GM12872 (cell line): ENCODE measurements at regions not wholly inside any gene's neighbourhood (a gene's known extent, or its start where the extent isn't known, plus 50 kb on each side); places are given as distances from the start of the nearest gene placed in this dataset.

ENCODE experiments used
- TF ChIP-seq, protein P1 (sequence below): IDR thresholded peaks from 3 replicates; pipeline ENCODE4 v1.5.1; 2011; ENCODE audit warnings: low read depth, mild to moderate bottlenecking, low read length, moderate library complexity; ENCODE audit not compliant: insufficient read depth

DNA sequence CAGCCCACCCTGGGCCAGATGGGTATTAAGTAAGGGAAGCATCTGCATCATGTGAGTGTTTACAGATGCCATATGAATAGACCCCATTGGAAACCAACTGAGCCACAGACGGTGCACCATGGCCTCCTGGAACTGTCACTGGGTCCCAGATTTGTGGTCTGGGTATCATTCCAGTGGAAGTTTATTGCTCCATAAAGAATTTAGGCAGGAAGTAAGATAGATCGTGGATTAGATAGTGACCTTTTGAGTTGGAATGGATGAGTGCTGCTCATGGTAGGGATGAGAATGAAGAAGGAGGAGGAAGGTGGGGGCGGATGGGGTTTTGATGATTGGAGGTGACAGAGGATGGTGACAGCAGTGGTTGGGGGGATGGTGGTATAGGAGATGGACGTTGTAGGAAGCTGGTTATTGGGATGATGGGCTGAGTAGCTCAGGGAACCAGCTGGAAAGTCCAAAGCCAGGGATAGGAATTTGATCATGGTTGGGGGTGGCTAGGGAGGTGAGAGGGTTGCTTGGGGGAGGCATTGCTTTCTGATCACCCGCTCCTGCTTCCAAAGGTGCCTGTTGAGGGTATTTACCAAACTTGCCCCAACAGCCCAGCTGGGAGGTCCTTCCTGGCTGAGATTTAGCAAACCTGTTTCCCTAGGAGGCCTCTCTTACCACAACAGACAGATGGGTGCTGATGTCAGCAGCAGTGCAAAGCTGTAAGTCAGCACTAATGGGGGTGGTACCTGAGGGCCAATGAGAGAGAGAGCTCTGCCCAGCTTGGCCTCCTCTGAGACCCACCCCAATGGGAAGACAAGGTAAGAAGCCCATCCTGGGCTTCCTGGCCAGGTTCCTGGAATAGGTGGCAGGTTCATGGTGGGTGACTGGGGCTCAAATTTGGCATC, 78.0 kb downstream of the VEGFA start:
- TF ChIP-seq, protein P1, sequence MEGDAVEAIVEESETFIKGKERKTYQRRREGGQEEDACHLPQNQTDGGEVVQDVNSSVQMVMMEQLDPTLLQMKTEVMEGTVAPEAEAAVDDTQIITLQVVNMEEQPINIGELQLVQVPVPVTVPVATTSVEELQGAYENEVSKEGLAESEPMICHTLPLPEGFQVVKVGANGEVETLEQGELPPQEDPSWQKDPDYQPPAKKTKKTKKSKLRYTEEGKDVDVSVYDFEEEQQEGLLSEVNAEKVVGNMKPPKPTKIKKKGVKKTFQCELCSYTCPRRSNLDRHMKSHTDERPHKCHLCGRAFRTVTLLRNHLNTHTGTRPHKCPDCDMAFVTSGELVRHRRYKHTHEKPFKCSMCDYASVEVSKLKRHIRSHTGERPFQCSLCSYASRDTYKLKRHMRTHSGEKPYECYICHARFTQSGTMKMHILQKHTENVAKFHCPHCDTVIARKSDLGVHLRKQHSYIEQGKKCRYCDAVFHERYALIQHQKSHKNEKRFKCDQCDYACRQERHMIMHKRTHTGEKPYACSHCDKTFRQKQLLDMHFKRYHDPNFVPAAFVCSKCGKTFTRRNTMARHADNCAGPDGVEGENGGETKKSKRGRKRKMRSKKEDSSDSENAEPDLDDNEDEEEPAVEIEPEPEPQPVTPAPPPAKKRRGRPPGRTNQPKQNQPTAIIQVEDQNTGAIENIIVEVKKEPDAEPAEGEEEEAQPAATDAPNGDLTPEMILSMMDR = no peak

DNA sequence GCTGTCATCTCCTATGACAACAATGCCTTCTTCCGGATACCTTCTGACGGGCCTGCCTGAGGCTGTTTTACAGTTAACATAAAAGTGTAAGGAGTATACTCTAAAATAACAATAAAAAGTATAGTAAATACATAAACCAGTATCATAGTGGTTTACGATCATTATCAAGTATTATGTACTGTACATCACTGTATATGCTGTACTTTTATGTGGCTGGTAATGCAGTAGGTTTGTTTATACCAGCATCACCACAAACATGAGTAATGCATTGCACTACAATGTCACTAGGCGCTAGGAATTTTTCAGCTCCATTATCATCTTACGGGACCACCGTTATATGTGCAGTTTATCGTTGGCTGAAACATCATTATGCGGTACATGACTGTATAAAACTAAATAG, 76.5 kb downstream of the VEGFA start:
- TF ChIP-seq, protein P1 = no peak

DNA sequence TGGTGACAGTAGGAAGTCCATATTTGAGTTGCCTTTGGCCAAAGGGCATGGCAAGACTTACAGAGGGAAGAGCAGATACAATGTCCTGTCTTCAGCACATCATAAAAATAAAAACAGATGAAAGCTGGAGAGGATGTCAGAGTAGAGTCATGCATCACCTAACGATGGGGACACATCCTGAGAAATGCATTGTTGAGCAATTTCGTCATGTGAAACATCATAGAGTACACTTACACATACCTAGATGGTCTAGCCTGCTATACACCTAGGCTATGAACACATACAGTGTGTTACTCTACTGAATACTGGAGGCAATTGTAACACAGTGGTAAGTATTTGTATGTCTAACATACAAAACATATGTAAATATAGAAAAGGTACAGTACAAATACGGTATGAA, 75.6 kb downstream of the VEGFA start:
- TF ChIP-seq, protein P1 = no peak

DNA sequence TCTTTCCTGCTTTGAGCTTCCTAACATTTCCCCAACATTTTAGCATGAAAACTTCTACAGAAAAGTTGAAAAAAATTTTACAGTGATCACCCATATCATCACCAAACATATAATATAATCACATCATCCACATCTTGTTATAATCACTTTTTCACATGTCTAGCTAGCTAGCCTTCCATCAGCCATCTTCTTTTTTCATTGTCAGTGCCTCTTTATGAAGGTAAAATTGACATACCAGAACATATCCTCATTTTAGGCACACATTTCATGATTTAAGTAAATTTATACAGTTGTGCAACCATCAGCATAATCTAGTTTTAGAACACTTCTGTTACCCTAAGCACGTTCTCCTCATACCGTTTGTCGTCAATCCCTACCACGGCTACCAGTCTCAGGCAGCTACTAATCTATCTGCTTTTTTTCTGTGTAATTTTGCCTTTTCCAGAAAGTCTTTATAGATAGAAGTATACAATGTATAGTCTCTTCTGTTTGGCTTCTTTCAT, 73.7 kb downstream of the VEGFA start:
- TF ChIP-seq, protein P1 = no peak

DNA sequence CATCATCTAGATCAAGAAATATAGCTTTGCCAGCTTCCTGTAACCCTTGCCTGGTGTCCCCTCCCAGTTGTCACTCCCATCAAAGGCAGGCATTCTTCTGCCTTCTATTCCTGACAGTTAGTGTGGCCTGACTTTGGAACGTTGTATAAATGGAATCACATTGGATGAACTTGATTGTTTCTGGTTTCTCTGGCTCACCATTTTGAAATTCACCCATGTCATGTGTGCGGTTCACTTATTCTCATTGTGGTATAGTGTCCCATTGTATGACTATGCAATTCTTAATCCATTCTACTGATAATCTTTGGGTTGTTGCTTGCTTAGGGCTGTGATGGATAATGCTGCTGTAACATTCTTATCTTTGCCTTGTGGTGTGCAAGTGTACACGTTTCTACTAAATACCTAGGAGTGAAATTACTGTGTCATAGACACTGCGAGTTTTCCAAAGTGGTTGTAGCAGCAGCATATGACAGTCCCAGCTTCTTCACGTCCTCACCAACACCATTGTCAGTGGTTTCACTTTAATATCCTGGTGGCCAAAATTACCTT, 73.2 kb downstream of the VEGFA start:
- TF ChIP-seq, protein P1 = no peak

DNA sequence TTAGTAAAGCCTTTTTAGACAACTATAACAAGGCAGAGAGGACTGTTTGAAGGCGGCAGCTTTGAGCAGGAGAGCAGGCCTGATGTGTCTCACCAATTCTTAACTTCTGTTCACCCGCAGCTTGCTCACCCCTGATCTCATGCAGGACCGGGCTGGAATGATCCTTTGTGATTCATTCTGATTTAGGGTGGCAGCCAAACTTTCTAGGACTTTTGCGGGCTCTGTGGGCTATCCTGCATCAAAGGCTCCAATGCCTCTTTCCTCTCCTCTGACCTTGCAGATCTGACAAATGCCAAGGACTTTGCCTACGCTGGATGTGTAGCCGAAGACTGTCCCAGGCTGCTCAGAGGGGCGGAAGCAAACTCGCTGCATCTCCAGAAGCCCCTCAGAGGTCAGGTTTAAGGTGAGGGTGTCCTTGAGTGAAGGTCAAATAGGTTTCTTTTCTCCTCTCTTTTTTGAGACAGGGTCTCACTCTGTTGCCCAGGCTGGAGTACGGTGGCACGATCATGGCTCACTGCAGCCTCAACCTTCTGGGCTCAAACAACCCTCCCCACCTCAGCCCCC, 72.3 kb downstream of the VEGFA start:
- TF ChIP-seq, protein P1 = no peak

DNA sequence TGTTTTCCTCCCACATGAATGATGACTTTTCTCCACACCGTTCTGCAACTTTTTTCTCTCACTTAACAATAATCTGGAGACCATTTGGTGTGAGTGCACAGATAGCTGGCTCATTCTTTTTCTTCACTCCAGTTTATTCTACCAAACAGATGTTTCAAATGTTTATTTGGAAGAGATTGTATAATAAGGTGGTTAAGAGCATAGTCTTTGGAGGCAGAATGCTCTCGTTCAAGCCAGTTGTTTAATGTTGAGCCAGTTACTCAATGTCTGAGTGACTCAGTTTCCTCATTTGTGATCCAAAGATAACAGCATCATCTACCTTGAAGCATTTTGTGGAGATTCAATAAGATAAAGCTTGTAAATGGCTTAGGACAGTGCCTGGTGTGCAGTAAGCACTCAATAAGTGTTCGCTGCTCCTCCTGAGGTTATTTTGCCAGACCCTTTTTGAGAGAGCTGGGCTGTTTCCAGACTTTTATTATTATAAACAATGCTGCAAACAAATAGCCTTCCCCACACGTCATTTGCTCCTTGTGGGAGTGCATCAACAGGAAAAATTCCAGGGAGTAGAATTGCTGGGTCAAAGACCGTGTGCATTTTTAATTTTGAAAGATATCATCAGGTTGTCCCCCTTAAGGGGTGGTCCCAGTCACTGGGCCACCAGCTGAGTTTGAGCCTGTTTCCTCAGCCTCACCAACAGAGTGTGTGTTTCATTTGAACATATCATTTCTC, 70.6 kb downstream of the VEGFA start:
- TF ChIP-seq, protein P1 = no peak
